ENCODE measurements at regions not wholly inside any gene's neighbourhood (a gene's known extent, or its start where the extent isn't known, plus 50 kb on each side); places are given as distances from the start of the nearest gene placed in this dataset.
"Not testable (repeated sequence)": the region's sequence is repeated elsewhere in the genome, so short reads cannot be mapped to it uniquely, and the experiment has no call there.

GRCh38 chr3:44159696-44160300 lies 81.9 kb upstream of the TOPAZ1 start:
- no peak for DNase-seq

GRCh38 chr3:44160818-44161217 lies 80.9 kb upstream of the TOPAZ1 start:
- DNase-seq = no peak

- no peak for DNase-seq
Observed at GRCh38 chr3:44171891-44172290, 69.8 kb upstream of the TOPAZ1 start.

- DNase-seq = not testable (repeated sequence)
Observed at GRCh38 chr3:44172701-44173100, 69.0 kb upstream of the TOPAZ1 start.

GRCh38 chr3:44173263-44173662 lies 68.4 kb upstream of the TOPAZ1 start:
- no peak for DNase-seq

- DNase-seq = no peak
Observed at GRCh38 chr3:44175070-44175469, 66.6 kb upstream of the TOPAZ1 start.

GRCh38 chr3:44179246-44179645 lies 62.4 kb upstream of the TOPAZ1 start:
- no peak for DNase-seq

- no peak for DNase-seq
Observed at GRCh38 chr3:44184319-44184953, 57.2 kb upstream of the TOPAZ1 start.

- no peak for DNase-seq
Observed at GRCh38 chr3:44185396-44185915, 56.2 kb upstream of the TOPAZ1 start.

GRCh38 chr3:44186111-44186672 lies 55.5 kb upstream of the TOPAZ1 start:
- DNase-seq = no peak

GRCh38 chr3:44186712-44187111 lies 55.0 kb upstream of the TOPAZ1 start:
- DNase-seq = no peak

Data from hematopoietic multipotent progenitor cell treated with erythropoietin and hydrocortisone succinate and interleukin-3 and kit ligand, for 8 days (in vitro differentiated cells).